ENCODE measurements at regions not wholly inside any gene's neighbourhood (a gene's known extent, or its start where the extent isn't known, plus 50 kb on each side); places are given as distances from the start of the nearest gene placed in this dataset.
"Not testable (repeated sequence)": the region's sequence is repeated elsewhere in the genome, so short reads cannot be mapped to it uniquely, and the experiment has no call there.

GRCh38 chr3:101141135-101141534 lies 147.9 kb upstream of the ABI3BP start:
- no peak for DNase-seq (ENCODE audit: low read depth in 1 of 2, low spot score in 1 of 2)

- no peak for DNase-seq (ENCODE audit: low read depth in 1 of 2, low spot score in 1 of 2)
Measured at GRCh38 chr3:101138817-101139216, 145.6 kb upstream of the ABI3BP start.

GRCh38 chr3:101134331-101134730 lies 141.1 kb upstream of the ABI3BP start:
- no peak for DNase-seq (ENCODE audit: low read depth in 1 of 2, low spot score in 1 of 2)

- DNase-seq (ENCODE audit: low read depth in 1 of 2, low spot score in 1 of 2): no peak
Measured at GRCh38 chr3:101133652-101134051, 140.4 kb upstream of the ABI3BP start.

- DNase-seq (ENCODE audit: low read depth in 1 of 2, low spot score in 1 of 2): not testable (repeated sequence)
Measured at GRCh38 chr3:101133197-101133596, 140.0 kb upstream of the ABI3BP start.

GRCh38 chr3:101131767-101132166 lies 138.5 kb upstream of the ABI3BP start:
- DNase-seq (ENCODE audit: low read depth in 1 of 2, low spot score in 1 of 2): no peak

GRCh38 chr3:101128786-101129185 lies 135.6 kb upstream of the ABI3BP start:
- DNase-seq (ENCODE audit: low read depth in 1 of 2, low spot score in 1 of 2): no peak

GRCh38 chr3:101128001-101128400 lies 134.8 kb upstream of the ABI3BP start:
- no peak for DNase-seq (ENCODE audit: low read depth in 1 of 2, low spot score in 1 of 2)

GRCh38 chr3:101124125-101124524 lies 130.9 kb upstream of the ABI3BP start:
- DNase-seq (ENCODE audit: low read depth in 1 of 2, low spot score in 1 of 2): no peak

- no peak for DNase-seq (ENCODE audit: low read depth in 1 of 2, low spot score in 1 of 2)
Measured at GRCh38 chr3:101123081-101123480, 129.9 kb upstream of the ABI3BP start.

GRCh38 chr3:101122681-101123080 lies 129.5 kb upstream of the ABI3BP start:
- DNase-seq (ENCODE audit: low read depth in 1 of 2, low spot score in 1 of 2): no peak

GRCh38 chr3:101120039-101120438 lies 126.8 kb upstream of the ABI3BP start:
- no peak for DNase-seq (ENCODE audit: low read depth in 1 of 2, low spot score in 1 of 2)

GRCh38 chr3:101119535-101119934 lies 126.3 kb upstream of the ABI3BP start:
- no peak for DNase-seq (ENCODE audit: low read depth in 1 of 2, low spot score in 1 of 2)

GRCh38 chr3:101117980-101118379 lies 124.8 kb upstream of the ABI3BP start:
- no peak for DNase-seq (ENCODE audit: low read depth in 1 of 2, low spot score in 1 of 2)

GRCh38 chr3:101117465-101117864 lies 124.2 kb upstream of the ABI3BP start:
- DNase-seq (ENCODE audit: low read depth in 1 of 2, low spot score in 1 of 2): no peak

- DNase-seq (ENCODE audit: low read depth in 1 of 2, low spot score in 1 of 2): not testable (repeated sequence)
Measured at GRCh38 chr3:101110295-101110694, 117.1 kb upstream of the ABI3BP start.

- DNase-seq (ENCODE audit: low read depth in 1 of 2, low spot score in 1 of 2): no peak
Measured at GRCh38 chr3:101104321-101104720, 111.1 kb upstream of the ABI3BP start.

- DNase-seq (ENCODE audit: low read depth in 1 of 2, low spot score in 1 of 2): no peak
Measured at GRCh38 chr3:101102678-101103296, 109.6 kb upstream of the ABI3BP start.

- DNase-seq (ENCODE audit: low read depth in 1 of 2, low spot score in 1 of 2): no peak
Measured at GRCh38 chr3:101100361-101101009, 107.3 kb upstream of the ABI3BP start.

GRCh38 chr3:101099791-101100190 lies 106.6 kb upstream of the ABI3BP start:
- no peak for DNase-seq (ENCODE audit: low read depth in 1 of 2, low spot score in 1 of 2)

- DNase-seq (ENCODE audit: low read depth in 1 of 2, low spot score in 1 of 2): no peak
Measured at GRCh38 chr3:101096444-101096843, 103.2 kb upstream of the ABI3BP start.

- no peak for DNase-seq (ENCODE audit: low read depth in 1 of 2, low spot score in 1 of 2)
Measured at GRCh38 chr3:101095693-101096430, 102.6 kb upstream of the ABI3BP start.

Data from activated CD4-positive, alpha-beta T cell treated with anti-CD3 and anti-CD28 coated beads, Interleukin-2, amount 50 U/mL, for 24 hours (primary cell).